Kidney (tissue), 13 donors: ENCODE measurements at regions not wholly inside any gene's neighbourhood (a gene's known extent, or its start where the extent isn't known, plus 50 kb on each side); places are given as distances from the start of the nearest gene placed in this dataset.

Experiments
- DNase-seq, 5 donors: peaks; one replicate each; pipeline ENCODE4 v3.0.0-alpha.2; 2013 to 2020
- FAIRE-seq: peaks from 2 replicates; lab custom pipeline; 2012; peaks lifted over from hg19 to GRCh38; lab: Jason Lieb, UNC
- H3K27ac ChIP-seq, 2 donors: one replicate each; pipeline ENCODE4 v1.7.0; 2013; ENCODE audit warnings: low read depth in 2 of 2, low read length in 2 of 2, inconsistent platforms in 1 of 2
- H3K27me3 ChIP-seq: one replicate; pipeline ENCODE4 v1.7.1; 2013; ENCODE audit warnings: low read length, inconsistent platforms; ENCODE audit not compliant: control insufficient read depth, insufficient read depth
- H3K36me3 ChIP-seq, 3 donors: one replicate each; pipeline versions ENCODE4 v1.7.0 to v1.7.1; 2013; ENCODE audit warnings: low read length in 3 of 3, control low read depth in 1 of 3, inconsistent platforms in 1 of 3; ENCODE audit not compliant: insufficient read depth in 3 of 3, control insufficient read depth in 2 of 3
- H3K4me1 ChIP-seq, 3 donors: one replicate each; pipeline versions ENCODE4 v1.7.0 to v1.7.1; 2013; ENCODE audit warnings: low read length in 3 of 3, inconsistent platforms in 1 of 3, low read depth in 1 of 3; ENCODE audit not compliant: control insufficient read depth in 2 of 3, insufficient read depth in 2 of 3
- H3K4me3 ChIP-seq, 3 donors: one replicate each; pipeline versions ENCODE4 v1.7.0 to v1.8.1; 2013; ENCODE audit warnings: low read length in 3 of 3, control low read depth in 1 of 3, inconsistent platforms in 1 of 3
- H3K9ac ChIP-seq, 3 donors: one replicate each; pipeline versions ENCODE4 v1.7.0 to v1.7.1; 2013; ENCODE audit warnings: low read length in 3 of 3, control low read depth in 1 of 3, inconsistent platforms in 1 of 3
- H3K9me3 ChIP-seq, 3 donors: one replicate each; pipeline versions ENCODE4 v1.7.0 to v1.7.1; 2013; ENCODE audit warnings: low read length in 3 of 3, control low read depth in 1 of 3, inconsistent platforms in 1 of 3; ENCODE audit not compliant: control insufficient read depth in 2 of 3, insufficient read depth in 1 of 3
- CTCF ChIP-seq: IDR thresholded peaks from 3 replicates; pipeline ENCODE4 v1.5.1; 2012; ENCODE audit warnings: mild to moderate bottlenecking, moderate library complexity, borderline replicate concordance; ENCODE audit not compliant: insufficient read depth; ENCODE audit errors: extremely low read depth
- intact Hi-C: fragments of 100-400 bp; cut with DNase I; formaldehyde crosslinking; loops from one replicate; pipeline ENCODE4 v1.11.1; 2022
- donor health status: control.
- donor health status: control.
- donor health status: control.
- donor health status: control.
- donor health status: control.
- donor health status: DM: yes; HTN: yes; CAD: no.
- donor health status: Normal renal cell carcinoma (clear cell type).

DNA sequence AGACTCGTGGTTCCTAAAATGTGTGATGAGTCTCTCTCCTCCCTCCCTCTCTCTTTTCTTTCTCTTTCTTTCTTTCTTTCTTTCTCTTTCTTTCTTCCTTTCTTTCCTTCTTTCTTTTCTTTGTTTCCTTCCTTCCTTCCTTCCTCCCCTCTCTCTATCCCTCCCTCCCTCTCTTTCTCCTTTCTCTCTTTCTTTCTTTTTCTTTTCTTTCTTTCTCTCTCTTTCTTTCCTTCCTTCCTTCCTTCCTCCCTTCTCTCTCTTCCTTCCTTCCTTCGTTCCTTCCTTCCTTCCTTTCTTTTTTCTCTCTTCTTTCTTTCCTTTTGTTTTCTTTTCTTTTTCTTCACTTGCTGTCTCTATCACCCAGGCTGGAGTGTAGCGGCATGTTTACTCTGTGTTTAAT lies 290.8 kb downstream of the NFKBIZ start:
- no peaks in the 10 kb centered on the region for H3K27me3 ChIP-seq
- intact Hi-C loops: no loop called here
- TF ChIP-seq CTCF: no peak
- DNase-seq (no peak), FAIRE-seq (no peak)
- H3K9me3 ChIP-seq: no peaks in the 10 kb centered on the region
- no peaks in the 10 kb centered on the region for H3K36me3 ChIP-seq
- no peak overlapping the region for H3K27ac ChIP-seq
- H3K4me1 ChIP-seq: no peaks in the 10 kb centered on the region
- H3K4me3 ChIP-seq: no peak overlapping the region
- H3K9ac ChIP-seq: no peak overlapping the region

DNA sequence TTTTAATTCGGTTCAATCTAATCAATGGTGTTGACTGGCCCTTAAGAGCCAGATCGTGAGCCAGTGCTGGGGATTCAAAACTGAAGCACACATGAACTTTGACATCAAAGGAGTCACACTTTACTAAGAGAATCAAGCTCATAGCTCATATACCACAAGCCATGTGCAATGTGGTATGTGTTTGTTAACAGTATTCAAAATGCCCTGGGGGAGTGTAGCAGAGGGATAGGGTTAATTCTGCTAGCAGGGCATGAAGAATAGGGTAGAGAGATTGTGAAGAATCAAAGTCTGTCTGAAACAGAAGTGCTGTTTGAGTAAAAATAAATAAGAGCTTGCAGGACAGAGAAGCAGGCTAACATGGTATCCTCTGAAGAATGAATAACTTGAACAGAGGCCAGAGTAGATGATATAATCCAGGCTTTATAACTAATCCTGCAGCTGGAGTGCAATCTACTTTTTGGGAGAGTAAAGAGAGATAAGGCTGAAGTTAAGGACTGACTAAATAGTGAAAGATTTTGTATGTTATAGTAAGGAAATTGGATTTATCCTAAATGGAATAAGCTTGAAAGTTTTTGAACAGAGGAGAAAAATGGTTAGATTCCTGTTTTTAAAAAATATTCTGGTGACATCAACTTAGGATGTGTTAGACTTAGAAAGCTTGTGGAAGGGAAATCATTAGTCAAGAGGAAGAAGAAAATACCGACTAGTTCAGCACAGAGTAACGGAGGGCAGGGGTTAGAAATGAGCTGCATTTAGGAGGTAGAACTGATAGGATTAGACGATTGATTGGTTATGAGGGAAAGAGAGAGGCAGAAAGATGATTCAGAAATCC lies 292.0 kb downstream of the NFKBIZ start:
- no peaks in the 10 kb centered on the region for H3K9me3 ChIP-seq
- H3K4me1 ChIP-seq: no peaks in the 10 kb centered on the region
- no peaks in the 10 kb centered on the region for H3K27me3 ChIP-seq
- no peak for DNase-seq
- H3K27ac ChIP-seq: no peak overlapping the region
- intact Hi-C loops: no loop called here
- H3K9ac ChIP-seq: no peak overlapping the region
- no peak for TF ChIP-seq CTCF
- no peak for FAIRE-seq
- H3K4me3 ChIP-seq: no peak overlapping the region
- no peaks in the 10 kb centered on the region for H3K36me3 ChIP-seq

DNA sequence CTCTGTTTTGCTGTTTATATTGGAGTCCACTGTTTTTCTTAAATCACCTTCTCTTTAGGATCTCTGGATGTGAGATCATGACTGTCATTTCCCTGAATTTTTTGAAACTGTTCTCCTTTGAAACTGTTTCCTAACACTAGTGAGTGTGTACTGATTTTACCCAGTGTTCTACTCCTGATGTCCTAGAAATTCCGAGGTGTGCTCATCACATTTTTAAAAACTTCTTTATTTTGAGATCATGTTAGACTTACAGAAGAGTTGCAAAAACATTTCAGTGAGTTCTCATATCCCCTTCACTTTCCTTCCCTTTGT lies 292.6 kb downstream of the NFKBIZ start:
- Histone ChIP-seq H3K4me3 (no peak overlapping the region), H3K27ac (no peak overlapping the region), H3K9ac (no peak overlapping the region), H3K36me3 (no peaks in the 10 kb centered on the region), H3K4me1 (no peaks in the 10 kb centered on the region), H3K27me3 (no peaks in the 10 kb centered on the region), H3K9me3 (no peaks in the 10 kb centered on the region)
- DNase-seq (no peak), FAIRE-seq (no peak)
- intact Hi-C loops: no loop called here
- TF ChIP-seq CTCF: no peak
